ENCODE measurements at regions not wholly inside any gene's neighbourhood (a gene's known extent, or its start where the extent isn't known, plus 50 kb on each side); places are given as distances from the start of the nearest gene placed in this dataset.

- no peak overlapping the region for H2AK5ac ChIP-seq (ENCODE audit: low read length, severe bottlenecking)
These were observed 136.4 kb downstream of the GLI2 start for GRCh38 chr2:120871881-120872620.

GRCh38 chr2:120873958-120874887, 138.6 kb downstream of the GLI2 start:
- peaks cover 44% of the 10 kb centered on the region for H3K79me1 ChIP-seq (replicated peaks; ENCODE audit: low read length, poor library complexity, severe bottlenecking)
- 82% methylated on average over 27 of the region's 27 CpGs for WGBS

More at GRCh38 chr2:120871881-120872620, 136.4 kb downstream of the GLI2 start:
- no peak overlapping the region for H2BK12ac ChIP-seq (ENCODE audit: low read length in 2 of 2)
- H3K9me3 ChIP-seq (ENCODE audit: control insufficient read depth, low read length), result no peaks in the 10 kb centered on the region
- H4K91ac ChIP-seq (ENCODE audit: low read length), result no peak overlapping the region
- H2AFZ ChIP-seq (ENCODE audit: low read depth, low read length), result no peak overlapping the region
- no peak overlapping the region for H3K9ac ChIP-seq (ENCODE audit: low read length)
- peak overlapping the region in 1 of 2 experiments; percentile 9 for H3K23ac ChIP-seq (ENCODE audit: low read length in 2 of 2)
- no peaks in the 10 kb centered on the region for H3K27me3 ChIP-seq (ENCODE audit: control insufficient read depth in 1 of 2, insufficient read depth in 1 of 2, low read length in 2 of 2)
- H3K4me1 ChIP-seq (ENCODE audit: control insufficient read depth, insufficient read depth, low read depth, low read length), result peaks cover 54% of the 10 kb centered on the region
- no peak for DNase-seq
- no peak overlapping the region for H3K4me2 ChIP-seq (ENCODE audit: low read length, poor library complexity, severe bottlenecking)
- no peak overlapping the region for H3K4ac ChIP-seq (ENCODE audit: low read depth in 1 of 2, low read length in 2 of 2)
- H3K4me3 ChIP-seq (ENCODE audit: insufficient read depth in 1 of 2, low read depth in 1 of 2, low read length in 2 of 2), result no peak overlapping the region
- 90% methylated on average over 7 of the region's 7 CpGs for WGBS
- H2BK5ac ChIP-seq (ENCODE audit: low read depth, low read length, poor library complexity, severe bottlenecking), result no peak overlapping the region
- H3K79me1 ChIP-seq (replicated peaks; ENCODE audit: low read length, poor library complexity, severe bottlenecking), result peaks cover 47% of the 10 kb centered on the region
- no peak overlapping the region for H2BK120ac ChIP-seq (ENCODE audit: low read depth, low read length)
- H4K8ac ChIP-seq (ENCODE audit: low read length), result no peak overlapping the region
- peak overlapping the region in 1 of 2 experiments; percentile 56 for H3K18ac ChIP-seq (ENCODE audit: low read depth in 1 of 2, low read length in 2 of 2)
- H3K36me3 ChIP-seq (ENCODE audit: control insufficient read depth in 1 of 2, insufficient read depth in 2 of 2, low read depth in 1 of 2, low read length in 2 of 2), result peaks cover 0 to 5% of the 10 kb centered on the region in 2 experiments
- no peak overlapping the region for H3K27ac ChIP-seq (ENCODE audit: low read length, poor library complexity, severe bottlenecking)
- H3K14ac ChIP-seq (ENCODE audit: low read length in 2 of 2), result peak overlapping the region in 1 of 2 experiments; percentile 76
- no peak overlapping the region for H2BK15ac ChIP-seq (ENCODE audit: low read depth, poor library complexity, severe bottlenecking)

DNA sequence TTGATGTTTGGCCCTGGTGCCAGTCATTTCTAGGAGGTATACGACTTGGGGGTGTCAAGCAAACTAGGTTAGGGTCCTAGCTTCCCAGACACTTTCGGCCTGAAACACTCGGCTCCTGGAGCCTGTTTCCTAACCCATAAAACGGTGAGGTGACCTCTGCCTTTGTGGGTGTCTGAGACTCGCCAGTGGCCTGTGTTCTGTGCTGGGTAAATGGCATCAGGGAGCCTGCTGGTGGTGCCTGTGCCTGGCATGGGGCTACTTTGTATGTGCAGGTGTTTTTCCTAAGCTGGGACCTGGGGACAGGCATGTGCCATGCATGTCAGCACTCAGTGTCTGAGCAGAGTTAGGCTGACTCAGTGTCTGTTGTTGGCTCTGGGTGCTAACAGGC, 139.2 kb downstream of the GLI2 start:
- Histone ChIP-seq H3K9me3 (ENCODE audit: control insufficient read depth, low read length) (no peaks in the 10 kb centered on the region), H3K18ac (ENCODE audit: low read depth in 1 of 2, low read length in 2 of 2) (peak overlapping the region in 1 of 2 experiments; percentile 13), H3K9ac (ENCODE audit: low read length) (no peak overlapping the region), H4K91ac (ENCODE audit: low read length) (no peak overlapping the region), H3K23ac (ENCODE audit: low read length in 2 of 2) (peak overlapping the region in 1 of 2 experiments; percentile 34), H2BK5ac (ENCODE audit: low read depth, low read length, poor library complexity, severe bottlenecking) (no peak overlapping the region), H3K27ac (ENCODE audit: low read length, poor library complexity, severe bottlenecking) (no peak overlapping the region), H3K4me2 (ENCODE audit: low read length, poor library complexity, severe bottlenecking) (no peak overlapping the region), H3K36me3 (ENCODE audit: control insufficient read depth in 1 of 2, insufficient read depth in 2 of 2, low read depth in 1 of 2, low read length in 2 of 2) (peaks cover 0 to 5% of the 10 kb centered on the region in 2 experiments), H2AK5ac (ENCODE audit: low read length, severe bottlenecking) (no peak overlapping the region), H3K27me3 (ENCODE audit: control insufficient read depth in 1 of 2, insufficient read depth in 1 of 2, low read length in 2 of 2) (no peaks in the 10 kb centered on the region), H3K4me1 (ENCODE audit: control insufficient read depth, insufficient read depth, low read depth, low read length) (peaks cover 44% of the 10 kb centered on the region), H3K79me1 (replicated peaks; ENCODE audit: low read length, poor library complexity, severe bottlenecking) (peaks cover 50% of the 10 kb centered on the region), H2AFZ (ENCODE audit: low read depth, low read length) (no peak overlapping the region), H2BK120ac (ENCODE audit: low read depth, low read length) (no peak overlapping the region), H2BK12ac (ENCODE audit: low read length in 2 of 2) (no peak overlapping the region), H4K8ac (ENCODE audit: low read length) (peak overlapping the region; percentile 42), H2BK15ac (ENCODE audit: low read depth, poor library complexity, severe bottlenecking) (no peak overlapping the region), H3K14ac (ENCODE audit: low read length in 2 of 2) (peak overlapping the region in 1 of 2 experiments; percentile 21), H3K4ac (ENCODE audit: low read depth in 1 of 2, low read length in 2 of 2) (no peak overlapping the region), H3K4me3 (ENCODE audit: insufficient read depth in 1 of 2, low read depth in 1 of 2, low read length in 2 of 2) (no peak overlapping the region)
- WGBS, result 93% methylated on average over 5 of the region's 5 CpGs
- DNase-seq, result no peak

More at GRCh38 chr2:120873958-120874887, 138.6 kb downstream of the GLI2 start:
- no peak overlapping the region for H2BK5ac ChIP-seq (ENCODE audit: low read depth, low read length, poor library complexity, severe bottlenecking)
- H3K23ac ChIP-seq (ENCODE audit: low read length in 2 of 2), result peak overlapping the region in 1 of 2 experiments; percentile 47
- H3K4me1 ChIP-seq (ENCODE audit: control insufficient read depth, insufficient read depth, low read depth, low read length), result peaks cover 43% of the 10 kb centered on the region
- H3K9me3 ChIP-seq (ENCODE audit: control insufficient read depth, low read length), result no peaks in the 10 kb centered on the region
- H2AK5ac ChIP-seq (ENCODE audit: low read length, severe bottlenecking), result no peak overlapping the region
- H3K36me3 ChIP-seq (ENCODE audit: control insufficient read depth in 1 of 2, insufficient read depth in 2 of 2, low read depth in 1 of 2, low read length in 2 of 2), result peaks cover 0 to 5% of the 10 kb centered on the region in 2 experiments
- peak overlapping the region in 1 of 2 experiments; percentile 13 for H3K18ac ChIP-seq (ENCODE audit: low read depth in 1 of 2, low read length in 2 of 2)
- no peak overlapping the region for H3K27ac ChIP-seq (ENCODE audit: low read length, poor library complexity, severe bottlenecking)
- no peak overlapping the region for H3K4me2 ChIP-seq (ENCODE audit: low read length, poor library complexity, severe bottlenecking)
- no peak overlapping the region for H2BK15ac ChIP-seq (ENCODE audit: low read depth, poor library complexity, severe bottlenecking)
- no peak overlapping the region for H3K4ac ChIP-seq (ENCODE audit: low read depth in 1 of 2, low read length in 2 of 2)
- no peak overlapping the region for H2AFZ ChIP-seq (ENCODE audit: low read depth, low read length)
- no peak overlapping the region for H4K91ac ChIP-seq (ENCODE audit: low read length)
- no peak overlapping the region for H3K4me3 ChIP-seq (ENCODE audit: insufficient read depth in 1 of 2, low read depth in 1 of 2, low read length in 2 of 2)
- H3K27me3 ChIP-seq (ENCODE audit: control insufficient read depth in 1 of 2, insufficient read depth in 1 of 2, low read length in 2 of 2), result no peaks in the 10 kb centered on the region
- DNase-seq, result no peak
- H3K9ac ChIP-seq (ENCODE audit: low read length), result no peak overlapping the region
- H2BK12ac ChIP-seq (ENCODE audit: low read length in 2 of 2), result no peak overlapping the region
- no peak overlapping the region for H4K8ac ChIP-seq (ENCODE audit: low read length)
- H3K14ac ChIP-seq (ENCODE audit: low read length in 2 of 2), result peak overlapping the region in 1 of 2 experiments; percentile 10
- H2BK120ac ChIP-seq (ENCODE audit: low read depth, low read length), result no peak overlapping the region

DNA sequence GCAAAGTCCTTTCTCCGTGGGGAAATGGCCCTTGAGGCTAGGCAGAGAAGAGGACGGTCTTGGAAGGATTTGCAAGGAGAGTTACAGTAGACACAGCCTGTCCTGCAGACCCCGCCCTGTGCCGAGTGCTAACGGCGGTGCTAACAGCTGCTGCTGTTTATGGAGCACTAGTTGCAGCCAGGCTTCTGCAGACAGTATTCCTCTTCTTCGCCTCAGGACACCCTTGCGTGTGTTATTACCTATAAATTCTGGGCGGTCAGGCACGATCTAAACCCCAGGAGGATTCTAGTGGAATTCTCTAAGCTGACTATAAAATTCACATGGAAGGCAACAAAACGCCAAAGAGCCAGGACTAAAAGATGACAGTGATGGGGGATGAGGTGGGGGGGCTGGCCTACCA, 139.8 kb downstream of the GLI2 start:
- no peak overlapping the region for H2BK12ac ChIP-seq (ENCODE audit: low read length in 2 of 2)
- H2BK120ac ChIP-seq (ENCODE audit: low read depth, low read length), result no peak overlapping the region
- no peak overlapping the region for H2BK5ac ChIP-seq (ENCODE audit: low read depth, low read length, poor library complexity, severe bottlenecking)
- H3K9me3 ChIP-seq (ENCODE audit: control insufficient read depth, low read length), result no peaks in the 10 kb centered on the region
- H3K18ac ChIP-seq (ENCODE audit: low read depth in 1 of 2, low read length in 2 of 2), result no peak overlapping the region
- H3K4me3 ChIP-seq (ENCODE audit: insufficient read depth in 1 of 2, low read depth in 1 of 2, low read length in 2 of 2), result no peak overlapping the region
- H4K91ac ChIP-seq (ENCODE audit: low read length), result no peak overlapping the region
- no peak overlapping the region for H3K4ac ChIP-seq (ENCODE audit: low read depth in 1 of 2, low read length in 2 of 2)
- no peak overlapping the region for H2AFZ ChIP-seq (ENCODE audit: low read depth, low read length)
- no peak overlapping the region for H3K27ac ChIP-seq (ENCODE audit: low read length, poor library complexity, severe bottlenecking)
- H2BK15ac ChIP-seq (ENCODE audit: low read depth, poor library complexity, severe bottlenecking), result no peak overlapping the region
- no peak overlapping the region for H4K8ac ChIP-seq (ENCODE audit: low read length)
- WGBS, result 92% methylated on average over 11 of the region's 11 CpGs
- DNase-seq, result no peak
- no peak overlapping the region for H3K4me2 ChIP-seq (ENCODE audit: low read length, poor library complexity, severe bottlenecking)
- no peak overlapping the region for H2AK5ac ChIP-seq (ENCODE audit: low read length, severe bottlenecking)
- H3K23ac ChIP-seq (ENCODE audit: low read length in 2 of 2), result no peak overlapping the region
- no peaks in the 10 kb centered on the region for H3K27me3 ChIP-seq (ENCODE audit: control insufficient read depth in 1 of 2, insufficient read depth in 1 of 2, low read length in 2 of 2)
- H3K36me3 ChIP-seq (ENCODE audit: control insufficient read depth in 1 of 2, insufficient read depth in 2 of 2, low read depth in 1 of 2, low read length in 2 of 2), result peaks cover 0 to 5% of the 10 kb centered on the region in 2 experiments
- peaks cover 45% of the 10 kb centered on the region for H3K4me1 ChIP-seq (ENCODE audit: control insufficient read depth, insufficient read depth, low read depth, low read length)
- H3K9ac ChIP-seq (ENCODE audit: low read length), result no peak overlapping the region
- H3K79me1 ChIP-seq (replicated peaks; ENCODE audit: low read length, poor library complexity, severe bottlenecking), result peaks cover 47% of the 10 kb centered on the region
- no peak overlapping the region for H3K14ac ChIP-seq (ENCODE audit: low read length in 2 of 2)

All from mesenchymal stem cell (in vitro differentiated cells and primary cell).